GM19351 (cell line): ENCODE measurements at regions not wholly inside any gene's neighbourhood (a gene's known extent, or its start where the extent isn't known, plus 50 kb on each side); places are given as distances from the start of the nearest gene placed in this dataset.
A peak's percentile ranks its signal among the peaks of the same experiment; 100 is the strongest.

Source experiments
- ATAC-seq: cut with Tn5 transposase; IDR thresholded peaks from one replicate; pipeline ENCODE4 v1.9.1; 2021; ENCODE audit warnings: mild to moderate bottlenecking, moderate library complexity; ENCODE audit not compliant: unreplicated experiment

GRCh38 chr10:88104223-88104622 lies 240.8 kb downstream of the PTEN start:
- ATAC-seq, result no peak

GRCh38 chr10:88106366-88106765 lies 242.9 kb downstream of the PTEN start:
- ATAC-seq, result no peak

GRCh38 chr10:88107296-88108097 lies 244.1 kb downstream of the PTEN start:
- peak; percentile 7 for ATAC-seq

- ATAC-seq, result peak; percentile 52
Measured at GRCh38 chr10:88108115-88108610, 244.7 kb downstream of the PTEN start.

- ATAC-seq, result no peak
Measured at GRCh38 chr10:88110355-88110754, 246.9 kb downstream of the PTEN start.

GRCh38 chr10:88110822-88111221 lies 247.4 kb downstream of the PTEN start:
- ATAC-seq, result no peak

- ATAC-seq, result no peak
Measured at GRCh38 chr10:88111294-88111693, 247.9 kb downstream of the PTEN start.

GRCh38 chr10:88113232-88113631 lies 249.8 kb downstream of the PTEN start:
- ATAC-seq, result peak; percentile 33

- ATAC-seq, result no peak
Measured at GRCh38 chr10:88113657-88114272, 250.3 kb downstream of the PTEN start.

- no peak for ATAC-seq
Measured at GRCh38 chr10:88114368-88114767, 250.9 kb downstream of the PTEN start.

- ATAC-seq, result no peak
Measured at GRCh38 chr10:88115407-88115806, 252.0 kb downstream of the PTEN start.

- no peak for ATAC-seq
Measured at GRCh38 chr10:88115968-88116367, 252.5 kb downstream of the PTEN start.

GRCh38 chr10:88116481-88116880 lies 253.1 kb downstream of the PTEN start:
- no peak for ATAC-seq

- ATAC-seq, result peak; percentile 46
Measured at GRCh38 chr10:88116971-88117626, 253.7 kb downstream of the PTEN start.

GRCh38 chr10:88117869-88118632 lies 254.6 kb downstream of the PTEN start:
- ATAC-seq, result no peak

- no peak for ATAC-seq
Measured at GRCh38 chr10:88118729-88119128, 255.3 kb downstream of the PTEN start.

GRCh38 chr10:88119160-88119559 lies 255.7 kb downstream of the PTEN start:
- no peak for ATAC-seq

GRCh38 chr10:88120075-88120474 lies 256.6 kb downstream of the PTEN start:
- no peak for ATAC-seq

GRCh38 chr10:88120599-88121333 lies 257.3 kb downstream of the PTEN start:
- no peak for ATAC-seq

GRCh38 chr10:88121361-88121760 lies 257.9 kb downstream of the PTEN start:
- ATAC-seq, result no peak
